H1 (cell line): ENCODE measurements at regions not wholly inside any gene's neighbourhood (a gene's known extent, or its start where the extent isn't known, plus 50 kb on each side); places are given as distances from the start of the nearest gene placed in this dataset.

Experiments used
- CTCF ChIA-PET: fragments of 300-600 bp; sonication (Branson Sonifier 250); formaldehyde crosslinking; loops from one replicate; lab custom pipeline; 2021; ENCODE audit not compliant: partially characterized antibody; lab: Charles Lee
- POLR2A ChIA-PET: fragments of 300-600 bp; sonication (Branson Sonifier 250); formaldehyde crosslinking; loops from one replicate; lab custom pipeline; 2021; ENCODE audit warnings: inconsistent platforms; ENCODE audit not compliant: partially characterized antibody; lab: Charles Lee
- DNase-seq, 2 experiments: peaks; one replicate each; pipeline versions ENCODE4 v3.0.0 to v3.0.0-alpha.2; 2010 to 2022; ENCODE audit warnings: low spot score in 2 of 2, low read depth in 1 of 2, mixed read lengths in 1 of 2
- FAIRE-seq: peaks from 2 replicates; lab custom pipeline; 2011; peaks lifted over from hg19 to GRCh38; lab: Jason Lieb, UNC
- H2AFZ ChIP-seq: 2 replicates; pipeline ENCODE4 v1.8.1; 2012; ENCODE audit warnings: low read length, inconsistent platforms
- H2AK5ac ChIP-seq: 2 replicates; pipeline ENCODE4 v1.6.1; 2013; ENCODE audit warnings: low read depth, low read length
- H2BK120ac ChIP-seq: replicated peaks from 2 replicates; pipeline ENCODE3; 2013; ENCODE audit warnings: low read depth, low read length, inconsistent platforms
- H2BK12ac ChIP-seq: 2 replicates; pipeline ENCODE4 v1.6.1; 2013; ENCODE audit warnings: low read depth, low read length
- H2BK15ac ChIP-seq: 2 replicates; pipeline ENCODE4 v1.6.1; 2013; ENCODE audit warnings: low read length
- H2BK20ac ChIP-seq: 2 replicates; pipeline ENCODE4 v1.6.1; 2013; ENCODE audit warnings: low read length
- H2BK5ac ChIP-seq: 2 replicates; pipeline ENCODE4 v1.6.1; 2013; ENCODE audit warnings: low read depth, low read length
- H3K14ac ChIP-seq: 2 replicates; pipeline ENCODE4 v1.6.1; 2013; ENCODE audit warnings: inconsistent platforms; ENCODE audit not compliant: insufficient read length
- H3K18ac ChIP-seq: 2 replicates; pipeline ENCODE4 v1.6.1; 2013; ENCODE audit warnings: low read length; ENCODE audit errors: extremely low read depth
- H3K23ac ChIP-seq: 2 replicates; pipeline ENCODE4 v1.6.1; 2013; ENCODE audit warnings: inconsistent platforms; ENCODE audit not compliant: insufficient read length
- H3K23me2 ChIP-seq: 2 replicates; pipeline ENCODE4 v1.6.1; 2013; ENCODE audit warnings: low read depth, low read length
- H3K27ac ChIP-seq: 2 replicates; pipeline ENCODE4 v1.6.1; 2011; ENCODE audit warnings: low read depth, low read length, inconsistent platforms
- H3K27me3 ChIP-seq, 4 experiments: replicated peaks in 1 of 4; 1 replicate in 1 of 4; 2 replicates in 3 of 4; pipeline versions ENCODE4 v1.6.1 to v1.8.1; 2011 to 2013; ENCODE audit warnings: low read length in 3 of 4, mild to moderate bottlenecking in 3 of 4, inconsistent platforms in 2 of 4, mixed read lengths in 2 of 4, moderate library complexity in 1 of 4; ENCODE audit not compliant: control insufficient read depth in 3 of 4, insufficient read depth in 3 of 4; ENCODE audit errors: extremely low read depth in 1 of 4
- H3K36me3 ChIP-seq, 4 experiments: 2 replicates each; pipeline versions ENCODE4 v1.6.1 to v1.8.1; 2011 to 2013; ENCODE audit warnings: mild to moderate bottlenecking in 4 of 4, low read length in 3 of 4, moderate library complexity in 2 of 4, control low read depth in 1 of 4, inconsistent platforms in 1 of 4; ENCODE audit not compliant: insufficient read depth in 4 of 4, control insufficient read depth in 2 of 4
- H3K4ac ChIP-seq: replicated peaks from 2 replicates; pipeline ENCODE3; 2013; ENCODE audit warnings: low read length, low read depth, mixed read lengths, inconsistent platforms; ENCODE audit not compliant: insufficient read length
- H3K4me1 ChIP-seq, 4 experiments: replicated peaks in 1 of 4; 1 replicate in 1 of 4; 2 replicates in 3 of 4; pipeline versions ENCODE4 v1.6.1 to v1.8.1; 2011 to 2013; ENCODE audit warnings: low read length in 3 of 4, inconsistent platforms in 2 of 4, mixed read lengths in 1 of 4; ENCODE audit not compliant: insufficient read depth in 4 of 4, control insufficient read depth in 3 of 4
- H3K4me2 ChIP-seq, 2 experiments: 2 replicates each; pipeline versions ENCODE4 v1.6.1 to v1.8.1; 2011 to 2013; ENCODE audit warnings: low read depth in 2 of 2, low read length in 2 of 2, control low read depth in 1 of 2, inconsistent platforms in 1 of 2, mild to moderate bottlenecking in 1 of 2; ENCODE audit not compliant: insufficient read depth in 1 of 2
- H3K4me3 ChIP-seq, 4 experiments: fragments of 200-600, 300-600 bp in 1 of 4; sonication (generic), shearing (Covaris generic), sonication (Bioruptor Twin) in 1 of 4; 2 replicates each; pipeline versions ENCODE4 v1.5.1 to v1.8.1; 2011 to 2016; ENCODE audit warnings: low read length in 4 of 4, low read depth in 3 of 4, control low read depth in 2 of 4, inconsistent platforms in 2 of 4, mild to moderate bottlenecking in 2 of 4, mixed read lengths in 1 of 4, moderate library complexity in 1 of 4; ENCODE audit not compliant: insufficient read depth in 2 of 4; ENCODE audit errors: extremely low read depth in 1 of 4
- H3K56ac ChIP-seq: replicated peaks from 2 replicates; pipeline ENCODE3; 2013; ENCODE audit warnings: low read depth, mild to moderate bottlenecking, mixed read lengths, low read length, inconsistent platforms; ENCODE audit not compliant: insufficient read length
- H3K79me1 ChIP-seq: 2 replicates; pipeline ENCODE4 v1.6.1; 2013; ENCODE audit warnings: low read depth, low read length, control low read depth
- H3K79me2 ChIP-seq, 2 experiments: 2 replicates each; pipeline versions ENCODE4 v1.6.1 to v1.8.1; 2012 to 2013; ENCODE audit warnings: low read length in 2 of 2, mild to moderate bottlenecking in 2 of 2, inconsistent platforms in 1 of 2; ENCODE audit not compliant: insufficient read depth in 2 of 2, control insufficient read depth in 1 of 2
- H3K9ac ChIP-seq, 4 experiments: replicated peaks in 1 of 4; 1 replicate in 1 of 4; 2 replicates in 3 of 4; pipeline versions ENCODE4 v1.6.1 to v1.8.1; 2011 to 2013; ENCODE audit warnings: low read depth in 3 of 4, low read length in 3 of 4, control low read depth in 2 of 4, mild to moderate bottlenecking in 2 of 4, moderate library complexity in 2 of 4, inconsistent platforms in 1 of 4; ENCODE audit errors: extremely low read depth in 1 of 4
- H3K9me3 ChIP-seq, 2 experiments: 2 replicates each; pipeline versions ENCODE4 v1.6.1 to v1.8.1; 2012 to 2013; ENCODE audit warnings: mild to moderate bottlenecking in 2 of 2, moderate library complexity in 2 of 2, control low read depth in 1 of 2, inconsistent platforms in 1 of 2, low read depth in 1 of 2, low read length in 1 of 2, mixed read lengths in 1 of 2; ENCODE audit not compliant: insufficient read depth in 2 of 2
- H4K20me1 ChIP-seq, 2 experiments: replicated peaks in 1 of 2; 2 replicates each; pipeline versions ENCODE3 to v1.8.1; 2011 to 2013; ENCODE audit warnings: inconsistent platforms in 2 of 2, low read length in 2 of 2, mild to moderate bottlenecking in 1 of 2; ENCODE audit not compliant: insufficient read depth in 2 of 2, control insufficient read depth in 1 of 2
- H4K5ac ChIP-seq: 2 replicates; pipeline ENCODE4 v1.6.1; 2013; ENCODE audit warnings: low read length, low read depth, mixed read lengths, inconsistent platforms; ENCODE audit not compliant: insufficient read length
- H4K8ac ChIP-seq: 2 replicates; pipeline ENCODE4 v1.8.0; 2013; ENCODE audit warnings: mild to moderate bottlenecking, moderate library complexity, low read length, inconsistent platforms; ENCODE audit not compliant: insufficient read depth; ENCODE audit errors: extremely low read depth
- H4K91ac ChIP-seq: replicated peaks from 2 replicates; pipeline ENCODE3; 2013; ENCODE audit warnings: low read length, mixed read lengths, inconsistent platforms; ENCODE audit not compliant: insufficient read length
- CTBP2 ChIP-seq: IDR thresholded peaks from 2 replicates; pipeline ENCODE4 v1.7.0; 2011; ENCODE audit warnings: borderline replicate concordance, mild to moderate bottlenecking, moderate library complexity, mixed read lengths, low read length; ENCODE audit not compliant: insufficient read depth, insufficient read length
- EP300 ChIP-seq, 2 experiments: IDR thresholded peaks; 1 replicate in 1 of 2; 2 replicates in 1 of 2; pipeline ENCODE4 v1.6.1; 2011 to 2012; ENCODE audit warnings: low read depth in 2 of 2, low read length in 2 of 2, mild to moderate bottlenecking in 2 of 2, borderline replicate concordance in 1 of 2, inconsistent platforms in 1 of 2, moderate library complexity in 1 of 2
- POU5F1 ChIP-seq: IDR thresholded peaks from 2 replicates; pipeline ENCODE4 v1.6.1; 2011; ENCODE audit warnings: low read depth, mild to moderate bottlenecking, low read length, moderate library complexity
- WGBS, 2 experiments: shearing (Covaris generic) in 1 of 2; methylation state at CpG; one replicate each; pipeline versions ENCODE4 v1.1.6 to v1.1.7; 2013 to 2015; ENCODE audit warnings: low lambda C conversion rate in 2 of 2, mixed read lengths in 2 of 2, inconsistent platforms in 1 of 2, low coverage in 1 of 2, missing lambda C conversion rate in 1 of 2; ENCODE audit not compliant: insufficient replicate concordance in 2 of 2, insufficient coverage in 1 of 2, insufficient read length in 1 of 2; ENCODE audit errors: extremely low coverage in 1 of 2, missing lambda C conversion rate in 1 of 2; 5-methylcytosine and 5-hydroxymethylcytosine counted together

- WGBS, 2 experiments = 86% methylated on average over 4 of the region's 4 CpGs; no CpG with 5 or more reads in 1 of the 2 experiments
- Histone ChIP-seq H2AK5ac (no peak overlapping the region), H3K9me3 (no peaks in the 10 kb centered on the region), H3K79me1 (no peaks in the 10 kb centered on the region), H4K8ac (no peak overlapping the region), H3K27me3 (peaks cover 0 to 1% (median 0%) of the 10 kb centered on the region in 4 experiments; a peak in 1 of 7 replicates), H3K4ac (no peak overlapping the region), H2BK15ac (no peak overlapping the region), H4K20me1 (no peaks in the 10 kb centered on the region), H3K23ac (no peak overlapping the region), H3K27ac (no peak overlapping the region), H4K91ac (no peak overlapping the region), H3K18ac (no peak overlapping the region), H3K56ac (no peak overlapping the region), H3K4me2 (no peak overlapping the region), H3K36me3 (no peaks in the 10 kb centered on the region), H4K5ac (no peak overlapping the region), H3K23me2 (no peaks in the 10 kb centered on the region; the same call in 1 of the 2 replicates), H2AFZ (no peak overlapping the region), H2BK20ac (no peak overlapping the region), H3K4me1 (no peaks in the 10 kb centered on the region), H3K14ac (no peak overlapping the region), H2BK120ac (no peak overlapping the region), H3K9ac (no peak overlapping the region), H3K4me3 (no peak overlapping the region), H3K79me2 (no peaks in the 10 kb centered on the region), H2BK12ac (no peak overlapping the region), H2BK5ac (no peak overlapping the region)
- no peak for TF ChIP-seq EP300 (IDR thresholded peaks at IDR 0.05; ENCODE audit: borderline replicate concordance in 1 of 2, low read depth in 2 of 2, low read length in 2 of 2)
- TF ChIP-seq POU5F1 = no peak
- no peak for TF ChIP-seq CTBP2
- POLR2A ChIA-PET = no interaction called here
- FAIRE-seq (no peak), DNase-seq (no peak)
- CTCF ChIA-PET = interaction anchor here (1.4 kb wide), 1 partner anchor 141 kb away, joined by 4 read pairs; no protein-coding TSS in a partner anchor
Measured at GRCh38 chr2:16750175-16750924, 84.7 kb upstream of the CYRIA start.
